Ishikawa (cell line): ENCODE measurements at regions not wholly inside any gene's neighbourhood (a gene's known extent, or its start where the extent isn't known, plus 50 kb on each side); places are given as distances from the start of the nearest gene placed in this dataset.

ENCODE experiments used
- CEBPB ChIP-seq: IDR thresholded peaks from 2 replicates; pipeline ENCODE4 v1.6.1; 2012
- CREB1 ChIP-seq: IDR thresholded peaks from 2 replicates; pipeline ENCODE4 v1.6.1; 2012; ENCODE audit warnings: low read depth
- EGR1 ChIP-seq: IDR thresholded peaks from 2 replicates; pipeline ENCODE4 v1.6.1; 2012
- EP300 ChIP-seq: IDR thresholded peaks from 2 replicates; pipeline ENCODE4 v1.6.1; 2012; ENCODE audit warnings: borderline replicate concordance
- FOXM1 ChIP-seq: IDR thresholded peaks from 2 replicates; pipeline ENCODE4 v1.6.1; 2012; ENCODE audit warnings: low read depth, borderline replicate concordance
- MAX ChIP-seq: IDR thresholded peaks from 2 replicates; pipeline ENCODE4 v1.6.1; 2012
- NFIC ChIP-seq: IDR thresholded peaks from 2 replicates; pipeline ENCODE4 v1.6.1; 2012
- RAD21 ChIP-seq: IDR thresholded peaks from 2 replicates; pipeline ENCODE4 v1.6.1; 2012; ENCODE audit warnings: low read depth
- REST ChIP-seq: IDR thresholded peaks from 2 replicates; pipeline ENCODE4 v1.6.1; 2012; ENCODE audit warnings: low read depth, mild to moderate bottlenecking
- TAF1 ChIP-seq: IDR thresholded peaks from 2 replicates; pipeline ENCODE4 v1.6.1; 2012; ENCODE audit warnings: low read depth, mild to moderate bottlenecking
- TCF12 ChIP-seq: IDR thresholded peaks from 2 replicates; pipeline ENCODE4 v1.6.1; 2012; ENCODE audit warnings: low read depth
- TEAD4 ChIP-seq: IDR thresholded peaks from 2 replicates; pipeline ENCODE4 v1.6.1; 2012
- USF1 ChIP-seq: IDR thresholded peaks from 2 replicates; pipeline ENCODE4 v1.6.1; 2012
- YY1 ChIP-seq: IDR thresholded peaks from 2 replicates; pipeline ENCODE4 v1.6.1; 2012; ENCODE audit warnings: low read depth
- ZBTB7A ChIP-seq: IDR thresholded peaks from 2 replicates; pipeline ENCODE4 v1.6.1; 2012; ENCODE audit warnings: low read depth

GRCh38 chr18:22020127-22020866, 149.1 kb upstream of the GATA6 start:
- TF ChIP-seq CREB1 = no peak
- no peak for TF ChIP-seq TAF1
- TF ChIP-seq YY1 = no peak
- no peak for TF ChIP-seq FOXM1
- TF ChIP-seq USF1 = no peak
- no peak for TF ChIP-seq TEAD4
- no peak for TF ChIP-seq RAD21
- TF ChIP-seq MAX = no peak
- no peak for TF ChIP-seq EGR1
- TF ChIP-seq ZBTB7A = no peak
- no peak for TF ChIP-seq NFIC
- TF ChIP-seq REST = no peak

- TF ChIP-seq ZBTB7A (no peak), MAX (no peak), CREB1 (no peak), TCF12 (no peak), NFIC (no peak), RAD21 (no peak), YY1 (no peak)
Measured at GRCh38 chr18:22020867-22021370, 148.5 kb upstream of the GATA6 start.

- TF ChIP-seq YY1 (no peak), NFIC (no peak), CEBPB (no peak), EP300 (no peak), TCF12 (no peak), ZBTB7A (no peak), TAF1 (no peak), RAD21 (no peak), EGR1 (no peak), MAX (no peak), REST (no peak), FOXM1 (no peak), TEAD4 (no peak), CREB1 (no peak), USF1 (no peak)
Measured at GRCh38 chr18:22021701-22022100, 147.7 kb upstream of the GATA6 start.

- TF ChIP-seq CREB1 (no peak), USF1 (no peak), REST (no peak), TEAD4 (no peak), YY1 (no peak), TCF12 (no peak), RAD21 (no peak), NFIC (no peak), CEBPB (no peak), FOXM1 (no peak)
Measured at GRCh38 chr18:22024924-22025323, 144.5 kb upstream of the GATA6 start.
